ENCODE measurements at regions not wholly inside any gene's neighbourhood (a gene's known extent, or its start where the extent isn't known, plus 50 kb on each side); places are given as distances from the start of the nearest gene placed in this dataset.

GRCh38 chr21:31511258-31511657 is 148.2 kb upstream of the SOD1 start:
- TF ChIP-seq, protein P1, sequence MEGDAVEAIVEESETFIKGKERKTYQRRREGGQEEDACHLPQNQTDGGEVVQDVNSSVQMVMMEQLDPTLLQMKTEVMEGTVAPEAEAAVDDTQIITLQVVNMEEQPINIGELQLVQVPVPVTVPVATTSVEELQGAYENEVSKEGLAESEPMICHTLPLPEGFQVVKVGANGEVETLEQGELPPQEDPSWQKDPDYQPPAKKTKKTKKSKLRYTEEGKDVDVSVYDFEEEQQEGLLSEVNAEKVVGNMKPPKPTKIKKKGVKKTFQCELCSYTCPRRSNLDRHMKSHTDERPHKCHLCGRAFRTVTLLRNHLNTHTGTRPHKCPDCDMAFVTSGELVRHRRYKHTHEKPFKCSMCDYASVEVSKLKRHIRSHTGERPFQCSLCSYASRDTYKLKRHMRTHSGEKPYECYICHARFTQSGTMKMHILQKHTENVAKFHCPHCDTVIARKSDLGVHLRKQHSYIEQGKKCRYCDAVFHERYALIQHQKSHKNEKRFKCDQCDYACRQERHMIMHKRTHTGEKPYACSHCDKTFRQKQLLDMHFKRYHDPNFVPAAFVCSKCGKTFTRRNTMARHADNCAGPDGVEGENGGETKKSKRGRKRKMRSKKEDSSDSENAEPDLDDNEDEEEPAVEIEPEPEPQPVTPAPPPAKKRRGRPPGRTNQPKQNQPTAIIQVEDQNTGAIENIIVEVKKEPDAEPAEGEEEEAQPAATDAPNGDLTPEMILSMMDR (IDR thresholded peaks at IDR 0.05; ENCODE audit: unreplicated experiment), result no peak
- DNase-seq (ENCODE audit: low spot score, unreplicated experiment), result no peak
- H3K4me1 Mint-ChIP-seq (ENCODE audit: low read depth), result peaks cover 15% of the 10 kb centered on the region
- H3K36me3 Mint-ChIP-seq (ENCODE audit: insufficient read depth), result no peaks in the 10 kb centered on the region
- H3K27me3 Mint-ChIP-seq, result no peaks in the 10 kb centered on the region
- no peak overlapping the region for H3K27ac Mint-ChIP-seq
- no peaks in the 10 kb centered on the region for H3K9me3 Mint-ChIP-seq (ENCODE audit: low read depth)
- H3K4me3 Mint-ChIP-seq (ENCODE audit: low read depth), result no peak overlapping the region

- DNase-seq (ENCODE audit: low spot score, unreplicated experiment), result no peak
- no peaks in the 10 kb centered on the region for H3K9me3 Mint-ChIP-seq (ENCODE audit: low read depth)
- no peaks in the 10 kb centered on the region for H3K36me3 Mint-ChIP-seq (ENCODE audit: insufficient read depth)
- H3K4me1 Mint-ChIP-seq (ENCODE audit: low read depth), result peaks cover 6% of the 10 kb centered on the region
- no peak overlapping the region for H3K4me3 Mint-ChIP-seq (ENCODE audit: low read depth)
- H3K27ac Mint-ChIP-seq, result no peak overlapping the region
- H3K27me3 Mint-ChIP-seq, result no peaks in the 10 kb centered on the region
- TF ChIP-seq, protein P1 (IDR thresholded peaks at IDR 0.05; ENCODE audit: unreplicated experiment), result peak; percentile 26
These were observed 150.1 kb upstream of the SOD1 start for GRCh38 chr21:31509194-31510017.

GRCh38 chr21:31505975-31506374 is 153.5 kb upstream of the SOD1 start:
- Mint-ChIP-seq H3K4me3 (ENCODE audit: low read depth) (no peak overlapping the region), H3K4me1 (ENCODE audit: low read depth) (peaks cover 16% of the 10 kb centered on the region), H3K27me3 (no peaks in the 10 kb centered on the region), H3K27ac (peak overlapping the region; percentile 18), H3K36me3 (ENCODE audit: insufficient read depth) (no peaks in the 10 kb centered on the region), H3K9me3 (ENCODE audit: low read depth) (peaks cover 2% of the 10 kb centered on the region)
- DNase-seq (ENCODE audit: low spot score, unreplicated experiment), result no peak
- TF ChIP-seq, protein P1 (IDR thresholded peaks at IDR 0.05; ENCODE audit: unreplicated experiment), result no peak

GRCh38 chr21:31503939-31504338 is 155.6 kb upstream of the SOD1 start:
- Mint-ChIP-seq H3K27ac (no peak overlapping the region), H3K27me3 (no peaks in the 10 kb centered on the region), H3K4me1 (ENCODE audit: low read depth) (peaks cover 23% of the 10 kb centered on the region), H3K9me3 (ENCODE audit: low read depth) (peaks cover 2% of the 10 kb centered on the region), H3K4me3 (ENCODE audit: low read depth) (no peak overlapping the region), H3K36me3 (ENCODE audit: insufficient read depth) (no peaks in the 10 kb centered on the region)
- TF ChIP-seq, protein P1 (IDR thresholded peaks at IDR 0.05; ENCODE audit: unreplicated experiment), result no peak
- DNase-seq (ENCODE audit: low spot score, unreplicated experiment), result no peak

GRCh38 chr21:31503467-31503866 is 156.0 kb upstream of the SOD1 start:
- Mint-ChIP-seq H3K9me3 (ENCODE audit: low read depth) (peaks cover 2% of the 10 kb centered on the region), H3K27ac (no peak overlapping the region), H3K36me3 (ENCODE audit: insufficient read depth) (no peaks in the 10 kb centered on the region), H3K4me3 (ENCODE audit: low read depth) (no peak overlapping the region), H3K4me1 (ENCODE audit: low read depth) (peaks cover 23% of the 10 kb centered on the region), H3K27me3 (no peaks in the 10 kb centered on the region)
- TF ChIP-seq, protein P1 (IDR thresholded peaks at IDR 0.05; ENCODE audit: unreplicated experiment), result no peak
- no peak for DNase-seq (ENCODE audit: low spot score, unreplicated experiment)

Measured in progenitor cell of endocrine pancreas (in vitro differentiated cells).